ENCODE measurements at regions not wholly inside any gene's neighbourhood (a gene's known extent, or its start where the extent isn't known, plus 50 kb on each side); places are given as distances from the start of the nearest gene placed in this dataset.
"Not testable (repeated sequence)": the region's sequence is repeated elsewhere in the genome, so short reads cannot be mapped to it uniquely, and the experiment has no call there.

GRCh38 chr3:8152821-8153418 is 348.7 kb upstream of the LMCD1 start:
- no peak for DNase-seq

- no peak for DNase-seq
Measured at GRCh38 chr3:8153800-8154199, 347.8 kb upstream of the LMCD1 start.

- no peak for DNase-seq
Measured at GRCh38 chr3:8154617-8155016, 347.0 kb upstream of the LMCD1 start.

DNA sequence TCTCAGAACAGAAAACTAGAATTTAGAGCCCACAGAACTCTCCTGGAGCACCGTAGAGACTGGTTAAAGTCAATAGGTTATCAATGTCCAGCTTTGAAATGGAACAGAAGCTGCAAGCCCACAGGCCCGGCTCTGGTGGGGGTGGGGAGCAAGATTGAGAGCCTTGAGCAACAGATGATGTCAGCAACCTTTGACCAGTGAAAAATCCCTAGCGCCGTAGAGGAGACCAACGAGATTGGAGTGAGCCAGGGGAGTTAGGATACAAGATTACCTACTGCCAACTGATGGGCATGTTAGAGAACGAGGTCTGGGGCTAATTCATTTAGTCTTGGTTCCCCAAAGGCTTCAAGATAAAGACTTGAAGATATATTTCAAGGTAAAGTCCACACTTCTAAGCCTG is 345.5 kb upstream of the LMCD1 start:
- no peak for DNase-seq

DNA sequence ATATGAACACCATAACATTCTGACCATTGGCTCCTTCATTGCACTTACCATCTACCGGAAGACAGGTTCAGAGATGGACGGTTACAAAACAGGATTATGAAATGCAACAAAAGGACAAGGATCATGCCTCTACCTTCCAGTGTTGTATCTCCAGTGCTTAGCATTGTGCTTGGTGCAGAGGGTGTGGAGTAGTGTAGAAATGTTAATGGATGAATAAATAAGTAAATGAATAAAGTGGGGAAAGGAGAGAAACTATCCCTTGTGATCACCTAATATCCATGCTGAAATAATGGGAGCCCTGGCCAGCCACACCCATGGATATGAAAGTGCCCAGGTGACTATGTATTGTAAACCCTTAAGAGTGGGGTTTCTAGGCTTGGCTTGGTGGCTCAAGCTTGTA is 344.8 kb upstream of the LMCD1 start:
- no peak for DNase-seq

- DNase-seq, result no peak
Measured at GRCh38 chr3:8157640-8158039, 344.0 kb upstream of the LMCD1 start.

GRCh38 chr3:8164145-8164544 is 337.5 kb upstream of the LMCD1 start:
- no peak for DNase-seq

DNA sequence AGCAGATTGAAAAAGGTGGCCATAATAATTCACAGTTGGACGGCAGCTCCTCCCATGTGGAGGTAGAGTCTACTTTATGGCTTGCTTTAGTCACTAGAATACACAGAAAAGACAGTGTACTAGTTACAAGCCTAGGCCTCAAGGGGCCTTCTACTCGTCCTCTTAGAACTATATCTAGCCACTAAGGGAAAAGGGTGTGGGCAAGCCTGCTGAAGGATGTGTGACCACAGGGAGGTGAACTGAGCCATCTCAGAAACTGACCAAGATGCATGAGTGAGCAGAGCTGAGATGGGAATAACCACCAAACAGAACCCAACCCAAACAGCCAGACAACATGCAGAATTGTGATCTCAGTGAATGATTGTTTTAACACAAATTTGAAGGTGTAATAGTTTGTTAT is 335.6 kb upstream of the LMCD1 start:
- DNase-seq, result no peak

DNA sequence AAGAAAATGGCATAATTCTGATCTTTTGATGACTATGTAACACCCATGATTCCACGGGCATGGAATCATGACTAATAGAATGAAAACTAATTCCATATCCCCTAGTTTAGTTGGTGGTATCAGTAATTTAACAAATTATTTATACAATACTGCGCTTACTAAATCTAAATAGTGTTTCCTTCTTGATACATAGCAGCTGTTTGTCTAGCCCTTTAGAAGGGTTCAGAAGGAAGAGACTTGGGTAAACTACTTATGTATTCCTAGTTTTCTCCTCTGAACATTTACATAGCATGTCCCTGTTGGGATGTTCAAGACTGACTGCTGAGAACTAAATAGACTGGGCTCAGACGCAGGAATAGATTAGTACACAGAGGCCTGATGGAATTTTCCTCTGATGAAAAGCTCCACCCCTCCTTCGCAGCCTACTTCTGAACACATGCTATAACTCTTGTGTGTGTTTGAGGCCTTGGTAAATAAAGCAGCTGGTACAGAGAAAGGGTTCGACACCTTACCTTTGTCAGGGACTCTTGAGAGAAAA is 330.6 kb upstream of the LMCD1 start:
- no peak for DNase-seq

DNA sequence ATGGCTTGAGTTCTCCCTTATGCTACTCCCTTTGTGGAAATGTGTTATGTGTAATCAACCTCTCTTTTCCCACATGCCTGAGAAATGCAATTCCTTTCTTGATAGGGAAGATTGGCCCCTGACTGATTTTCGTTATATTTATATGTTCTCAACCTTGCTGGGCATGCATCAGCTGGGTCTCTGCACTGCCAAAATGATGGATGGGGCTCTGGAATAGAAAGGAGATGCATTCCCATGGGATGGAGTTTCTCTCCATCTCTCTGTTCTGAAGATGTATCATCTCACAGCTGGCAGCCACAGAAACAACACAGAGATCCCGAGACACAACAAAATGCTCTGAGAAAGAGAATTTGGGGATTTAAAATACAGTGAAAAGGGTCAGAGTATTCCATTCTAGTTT is 327.7 kb upstream of the LMCD1 start:
- DNase-seq, result no peak

GRCh38 chr3:8176759-8177483 is 324.7 kb upstream of the LMCD1 start:
- DNase-seq, result not testable (repeated sequence)

- DNase-seq, result not testable (repeated sequence)
Measured at GRCh38 chr3:8178516-8178915, 323.1 kb upstream of the LMCD1 start.

GRCh38 chr3:8182904-8183303 is 318.7 kb upstream of the LMCD1 start:
- no peak for DNase-seq

DNA sequence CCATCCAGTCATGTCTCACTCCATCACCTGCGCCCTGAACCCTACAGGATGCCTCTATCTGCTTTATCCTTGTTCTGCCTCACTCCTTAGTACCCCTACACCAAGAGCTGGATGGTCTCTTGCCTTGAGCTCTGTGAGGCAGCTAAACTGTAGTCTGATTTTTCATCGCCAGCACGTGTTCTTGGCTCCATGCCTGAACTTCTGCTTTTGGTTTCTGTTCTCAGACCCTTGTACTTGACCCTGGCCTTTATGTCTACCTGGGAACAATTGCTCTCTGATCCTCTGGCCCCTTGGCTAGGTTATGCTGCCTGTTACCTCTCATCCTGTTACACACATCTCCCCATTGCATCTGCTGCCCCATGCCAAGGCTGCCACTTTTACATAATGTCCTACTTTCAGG is 318.0 kb upstream of the LMCD1 start:
- DNase-seq, result no peak

- DNase-seq, result no peak
Measured at GRCh38 chr3:8186213-8186612, 315.4 kb upstream of the LMCD1 start.

DNA sequence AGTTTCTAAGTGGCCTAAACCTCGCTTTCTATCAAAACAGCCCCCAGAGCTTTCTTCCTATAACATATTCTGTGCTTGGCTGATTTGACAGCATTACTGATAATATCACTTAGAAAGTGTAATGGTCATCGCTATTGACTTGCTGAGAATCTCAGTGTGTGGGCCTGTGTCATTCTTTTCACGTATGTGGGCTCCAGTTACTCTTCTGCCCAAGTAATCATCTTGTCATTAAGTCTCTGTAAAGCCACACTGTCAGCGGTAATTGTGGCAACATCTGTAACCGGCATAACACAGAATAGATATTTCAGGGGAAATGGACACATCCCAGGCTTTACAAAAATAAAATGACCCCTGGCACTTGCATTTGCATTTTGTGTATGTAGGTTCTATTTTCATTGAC is 313.6 kb upstream of the LMCD1 start:
- DNase-seq, result no peak

DNA sequence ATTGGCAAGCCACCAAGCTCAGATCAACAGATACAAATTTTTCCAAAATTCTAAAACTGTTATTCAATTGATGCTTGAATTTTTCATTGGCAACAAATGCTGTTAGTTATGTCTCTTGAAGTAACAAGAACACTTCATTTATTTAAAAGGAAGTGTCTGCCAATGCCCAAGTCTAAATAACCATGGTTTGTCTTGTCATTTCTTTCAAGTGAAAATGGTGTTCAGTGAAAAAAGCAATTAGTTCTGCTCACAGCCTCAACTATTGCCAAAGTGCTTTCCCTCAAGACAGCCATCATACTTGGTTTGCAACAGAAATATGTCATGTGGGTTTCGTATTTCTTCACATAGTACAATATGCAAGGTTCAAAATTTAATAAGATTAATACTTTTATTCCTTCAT is 312.6 kb upstream of the LMCD1 start:
- no peak for DNase-seq

DNA sequence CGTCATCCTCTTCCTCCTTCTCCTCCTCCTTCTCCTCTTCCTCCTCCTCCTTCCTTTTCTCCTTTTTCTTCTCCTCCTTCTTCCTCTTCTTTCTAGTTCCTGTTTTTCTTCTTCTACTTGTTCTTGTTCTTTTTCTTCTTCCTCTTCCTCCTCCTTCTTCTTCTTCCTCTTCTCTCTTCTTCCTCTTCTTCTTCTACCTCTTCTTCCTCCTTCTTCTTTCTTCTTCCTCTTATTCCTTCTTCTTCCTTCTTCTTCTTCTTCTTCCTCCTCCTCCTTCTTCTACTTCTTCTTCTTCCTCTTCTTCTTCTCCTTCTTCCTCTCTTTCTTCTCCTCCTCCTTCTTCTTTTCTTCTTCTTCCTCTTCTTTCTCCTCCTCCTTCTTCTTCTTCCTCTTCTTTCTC is 310.2 kb upstream of the LMCD1 start:
- no peak for DNase-seq

- no peak for DNase-seq
Measured at GRCh38 chr3:8197384-8197783, 304.2 kb upstream of the LMCD1 start.

DNA sequence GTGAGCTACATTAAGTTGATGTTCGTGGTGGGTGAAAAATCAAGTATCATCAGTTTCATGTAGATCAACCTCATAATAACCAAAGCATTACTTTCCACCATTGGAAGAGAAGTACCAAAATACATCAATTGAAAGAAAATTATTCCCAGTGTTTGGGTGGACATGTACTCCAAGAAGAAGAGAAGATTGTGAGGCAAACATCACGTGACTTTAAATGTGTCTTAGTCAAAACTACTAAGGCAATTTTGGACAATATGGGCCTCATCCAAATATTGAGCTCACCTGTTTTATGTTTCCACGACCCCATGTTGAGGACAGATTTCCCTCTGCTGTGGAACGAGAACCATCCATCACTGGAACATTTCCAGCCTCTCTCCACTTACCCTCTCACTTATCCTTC is 303.0 kb upstream of the LMCD1 start:
- DNase-seq, result no peak

- no peak for DNase-seq
Measured at GRCh38 chr3:8200996-8201395, 300.6 kb upstream of the LMCD1 start.

DNA sequence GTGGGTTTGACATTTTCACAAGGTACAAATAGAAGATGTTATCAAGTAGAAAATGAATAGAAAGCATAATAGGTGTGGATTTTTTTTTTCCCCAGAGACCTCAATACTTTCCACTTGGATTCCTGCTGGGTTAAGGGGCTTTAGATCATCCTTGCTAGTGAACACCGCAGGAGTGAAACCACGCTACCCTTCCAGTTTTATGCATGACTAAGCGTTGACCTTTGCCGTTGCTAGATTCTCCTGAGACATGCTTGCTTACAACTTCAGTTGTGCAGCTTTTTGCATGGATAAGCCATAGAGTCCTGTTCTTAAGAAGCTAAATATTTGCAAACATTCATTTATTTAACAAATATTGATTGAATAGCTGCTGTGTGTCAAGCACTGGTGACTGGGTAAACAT is 299.7 kb upstream of the LMCD1 start:
- no peak for DNase-seq

DNA sequence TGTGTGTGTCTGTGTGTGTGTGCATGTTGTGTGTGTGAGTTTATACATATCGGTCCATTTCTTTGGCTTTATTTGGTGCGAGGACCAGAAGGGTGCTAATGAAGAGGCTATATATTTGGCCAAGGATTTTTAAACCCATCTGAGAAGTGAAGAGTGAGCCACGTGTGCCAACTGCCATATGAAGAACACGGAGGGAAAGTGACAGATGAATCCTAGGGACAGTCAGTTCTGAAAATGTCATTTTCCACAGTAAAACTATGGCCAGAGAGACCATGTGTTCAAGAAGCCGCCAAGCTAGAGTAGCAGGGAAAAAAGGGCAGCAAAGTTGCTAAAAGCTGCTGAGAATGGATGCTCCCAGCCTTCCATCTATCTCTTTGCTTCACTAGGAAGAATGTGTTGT is 297.3 kb upstream of the LMCD1 start:
- DNase-seq, result no peak

GRCh38 chr3:8204853-8205650 is 296.6 kb upstream of the LMCD1 start:
- DNase-seq, result no peak

Measured in SHP77 treated with DMSO at 0.1 percent for 48 hours (cell line).